Stimulated activated CD4-positive, alpha-beta T cell treated with anti-CD3 and anti-CD28 coated beads, Interleukin-4, amount 100 ng/mL, for 48 hours (primary cell): ENCODE measurements at regions not wholly inside any gene's neighbourhood (a gene's known extent, or its start where the extent isn't known, plus 50 kb on each side); places are given as distances from the start of the nearest gene placed in this dataset.

Experiments
- DNase-seq, 2 donors: peaks; one replicate each; pipeline ENCODE4 v3.0.0-alpha.2; 2020; ENCODE audit warnings: low read depth in 2 of 2

DNA sequence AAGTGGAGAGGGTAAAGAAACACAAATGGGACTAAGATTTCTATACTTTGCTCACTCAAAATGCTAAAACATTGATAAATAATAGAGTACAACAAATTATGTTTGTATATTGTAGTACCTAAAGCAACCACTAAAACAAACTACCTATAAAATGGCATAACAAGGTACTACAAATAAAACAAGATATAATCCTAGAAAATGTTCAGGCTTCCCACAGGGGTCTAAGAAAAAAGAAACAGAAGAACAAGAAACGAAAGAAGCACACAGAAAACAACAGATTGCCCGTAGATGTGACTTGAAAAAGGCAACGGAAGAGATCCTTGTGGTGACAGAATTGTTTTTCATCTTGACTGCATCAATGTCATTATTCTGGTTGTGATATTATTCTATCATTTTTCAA, 63.3 kb upstream of the ADGRL4 start:
- DNase-seq = no peak

- DNase-seq = no peak
Measured at GRCh38 chr1:79059341-79059740, 52.8 kb upstream of the ADGRL4 start.
